ENCODE measurements at regions not wholly inside any gene's neighbourhood (a gene's known extent, or its start where the extent isn't known, plus 50 kb on each side); places are given as distances from the start of the nearest gene placed in this dataset.
"Not testable (repeated sequence)": the region's sequence is repeated elsewhere in the genome, so short reads cannot be mapped to it uniquely, and the experiment has no call there.

- not testable (repeated sequence) for H3K36me3 ChIP-seq (replicated peaks; ENCODE audit: insufficient read depth, low read depth); H3K9me3 ChIP-seq (ENCODE audit: low read depth); H3K4me3 ChIP-seq; H3K4me2 ChIP-seq; H4K20me1 ChIP-seq (ENCODE audit: insufficient read depth, poor library complexity, severe bottlenecking); H3K27me3 ChIP-seq; H3K27ac ChIP-seq; H3K4me1 ChIP-seq (ENCODE audit: insufficient read depth); H3K79me2 ChIP-seq; H3K9me2 ChIP-seq (replicated peaks; ENCODE audit: insufficient read depth)
- WGBS (ENCODE audit: low lambda C conversion rate, missing lambda C conversion rate): 32% methylated on average over 10 of the region's 10 CpGs
- peak; percentile 90 for TF ChIP-seq CTCF (IDR thresholded peaks at IDR 0.05; ENCODE audit: poor library complexity)
- peak; percentile 58 for DNase-seq (ENCODE audit: low spot score)
- peak overlapping the region; percentile 20 for H2AFZ ChIP-seq
These were observed 415.7 kb downstream of the DIRAS2 start for GRCh38 chr9:90226839-90227338.

DNA sequence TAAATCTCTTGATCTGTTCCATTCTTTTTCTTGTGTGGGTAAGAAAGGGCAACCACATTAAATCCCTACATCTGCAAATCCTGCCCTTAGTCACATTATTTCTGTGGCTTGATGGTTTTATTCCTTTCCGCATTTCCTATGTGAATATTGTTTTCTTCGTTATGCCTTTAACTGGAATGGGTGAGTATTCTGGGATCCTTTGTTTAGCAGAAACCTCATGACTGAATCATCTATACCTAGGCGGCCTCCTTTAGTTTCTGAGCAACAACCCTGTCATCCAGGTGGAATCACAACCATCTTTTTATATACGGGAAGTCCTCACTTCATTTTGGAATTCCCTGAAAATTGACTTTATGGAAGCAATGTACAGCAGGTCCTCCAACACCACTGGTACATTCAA is 409.5 kb downstream of the DIRAS2 start:
- not testable (repeated sequence) for H3K27me3 ChIP-seq; H3K27ac ChIP-seq; H3K4me2 ChIP-seq; DNase-seq (ENCODE audit: low spot score); H3K9me3 ChIP-seq (ENCODE audit: low read depth); H3K79me2 ChIP-seq; H4K20me1 ChIP-seq (ENCODE audit: insufficient read depth, poor library complexity, severe bottlenecking); H3K4me1 ChIP-seq (ENCODE audit: insufficient read depth); H3K4me3 ChIP-seq; H3K36me3 ChIP-seq (replicated peaks; ENCODE audit: insufficient read depth, low read depth); H2AFZ ChIP-seq; H3K9me2 ChIP-seq (replicated peaks; ENCODE audit: insufficient read depth)
- WGBS (ENCODE audit: low lambda C conversion rate, missing lambda C conversion rate): 88% methylated on average over 4 of the region's 4 CpGs

DNA sequence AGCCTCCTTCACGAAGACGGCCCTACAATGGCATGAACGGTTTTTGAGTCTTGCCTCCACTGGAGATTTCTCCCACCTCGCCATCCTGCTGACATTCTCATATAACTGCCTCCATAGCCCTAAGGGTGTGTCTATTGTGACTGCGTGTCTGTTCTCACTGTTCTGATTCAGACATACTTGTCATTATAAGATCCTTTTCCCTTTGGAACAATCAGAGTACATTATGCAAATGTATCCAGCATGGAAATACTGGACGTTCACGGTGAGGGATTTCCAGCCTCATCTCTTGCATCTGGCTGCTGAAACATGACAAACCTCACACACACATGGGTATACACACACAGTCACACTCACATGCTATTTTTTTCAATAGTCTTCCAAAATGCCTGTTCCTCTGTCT is 402.1 kb downstream of the DIRAS2 start:
- Histone ChIP-seq H3K9me3 (ENCODE audit: low read depth) (no peaks in the 10 kb centered on the region), H3K4me3 (no peak overlapping the region), H3K79me2 (no peaks in the 10 kb centered on the region), H3K4me2 (no peak overlapping the region), H3K36me3 (replicated peaks; ENCODE audit: insufficient read depth, low read depth) (no peaks in the 10 kb centered on the region), H3K4me1 (ENCODE audit: insufficient read depth) (no peaks in the 10 kb centered on the region), H2AFZ (no peak overlapping the region), H4K20me1 (ENCODE audit: insufficient read depth, poor library complexity, severe bottlenecking) (no peaks in the 10 kb centered on the region), H3K9me2 (replicated peaks; ENCODE audit: insufficient read depth) (no peaks in the 10 kb centered on the region), H3K27ac (no peak overlapping the region), H3K27me3 (no peaks in the 10 kb centered on the region)
- WGBS (ENCODE audit: low lambda C conversion rate, missing lambda C conversion rate): 88% methylated on average over 7 of the region's 7 CpGs
- no peak for DNase-seq (ENCODE audit: low spot score)
- TF ChIP-seq CTCF (IDR thresholded peaks at IDR 0.05; ENCODE audit: poor library complexity) (no peak), EZH2 (IDR thresholded peaks at IDR 0.05; ENCODE audit: borderline replicate concordance) (no peak), EZH2phosphoT487 (IDR thresholded peaks at IDR 0.05; ENCODE audit: low read depth, severe bottlenecking, unreplicated experiment) (no peak)

DNA sequence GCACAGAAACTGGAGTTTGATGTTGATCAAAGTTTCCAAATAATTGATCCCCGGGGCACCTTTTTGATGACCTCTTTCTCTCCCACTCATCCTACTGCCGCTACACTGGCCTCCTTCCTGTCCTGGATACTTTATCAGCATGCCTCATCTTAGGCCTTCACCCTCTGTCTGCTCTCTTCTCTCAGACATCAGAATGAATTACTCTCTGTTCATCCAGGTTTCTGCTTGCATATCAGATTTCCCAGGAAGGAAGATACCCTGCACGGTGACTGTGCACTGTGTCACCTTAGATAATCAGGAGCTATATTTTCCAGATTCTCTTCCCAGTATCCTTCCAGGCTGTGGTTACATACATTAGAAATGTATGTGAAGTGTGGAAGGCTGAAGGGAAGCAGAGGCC is 397.0 kb downstream of the DIRAS2 start:
- Histone ChIP-seq H3K9me2 (replicated peaks; ENCODE audit: insufficient read depth) (no peaks in the 10 kb centered on the region), H4K20me1 (ENCODE audit: insufficient read depth, poor library complexity, severe bottlenecking) (no peaks in the 10 kb centered on the region), H3K27ac (no peak overlapping the region), H3K4me2 (no peak overlapping the region), H3K79me2 (no peaks in the 10 kb centered on the region), H3K9me3 (ENCODE audit: low read depth) (no peaks in the 10 kb centered on the region), H2AFZ (no peak overlapping the region), H3K4me1 (ENCODE audit: insufficient read depth) (no peaks in the 10 kb centered on the region), H3K36me3 (replicated peaks; ENCODE audit: insufficient read depth, low read depth) (no peaks in the 10 kb centered on the region), H3K27me3 (no peaks in the 10 kb centered on the region), H3K4me3 (no peak overlapping the region)
- WGBS (ENCODE audit: low lambda C conversion rate, missing lambda C conversion rate): 56% methylated on average over 3 of the region's 3 CpGs
- TF ChIP-seq EZH2phosphoT487 (IDR thresholded peaks at IDR 0.05; ENCODE audit: low read depth, severe bottlenecking, unreplicated experiment): no peak
- TF ChIP-seq EZH2 (IDR thresholded peaks at IDR 0.05; ENCODE audit: borderline replicate concordance): no peak
- no peak for TF ChIP-seq CTCF (IDR thresholded peaks at IDR 0.05; ENCODE audit: poor library complexity)
- DNase-seq (ENCODE audit: low spot score): no peak

All from hepatocyte (in vitro differentiated cells).